ENCODE measurements at regions not wholly inside any gene's neighbourhood (a gene's known extent, or its start where the extent isn't known, plus 50 kb on each side); places are given as distances from the start of the nearest gene placed in this dataset.

DNA sequence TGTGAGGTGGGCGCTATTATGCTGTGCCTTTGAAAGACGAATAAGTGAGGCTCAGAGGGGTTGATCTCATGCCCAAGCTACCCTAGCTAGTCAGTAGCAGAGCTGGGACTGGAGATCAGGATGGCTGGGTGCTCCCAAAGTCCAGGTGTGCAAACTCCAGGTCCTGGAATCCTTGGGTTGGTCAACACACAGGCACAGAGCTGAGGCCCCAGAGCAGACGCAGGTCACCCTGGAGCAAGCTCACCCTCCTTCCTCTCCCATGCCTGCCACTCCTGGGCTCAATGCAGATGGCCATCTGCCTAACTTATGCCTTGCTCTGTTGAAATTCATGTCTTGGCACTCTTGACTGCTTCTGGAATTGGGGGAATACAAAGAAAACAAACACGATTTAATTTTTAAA is 587.2 kb downstream of the PTPRU start:
- ATAC-seq, result no peak

DNA sequence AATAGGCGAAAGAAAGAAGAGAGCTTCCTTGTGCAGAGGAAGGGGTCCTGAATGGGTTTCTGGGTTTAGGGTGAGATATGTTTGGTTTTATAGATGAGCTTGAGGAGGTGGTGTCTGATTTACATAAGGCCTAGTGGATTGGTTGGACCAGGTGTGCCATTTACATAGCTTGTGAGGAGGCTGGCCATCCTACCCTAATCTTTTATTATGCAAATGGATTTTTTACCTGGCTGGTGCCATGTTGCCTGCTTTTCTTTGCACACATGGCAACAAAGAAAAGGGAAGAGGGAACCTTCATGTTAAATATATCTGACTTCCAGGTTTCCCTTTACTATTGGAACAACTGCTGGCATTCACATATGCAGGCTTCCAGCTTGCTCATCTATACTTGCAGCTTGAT is 585.3 kb downstream of the PTPRU start:
- no peak for ATAC-seq

DNA sequence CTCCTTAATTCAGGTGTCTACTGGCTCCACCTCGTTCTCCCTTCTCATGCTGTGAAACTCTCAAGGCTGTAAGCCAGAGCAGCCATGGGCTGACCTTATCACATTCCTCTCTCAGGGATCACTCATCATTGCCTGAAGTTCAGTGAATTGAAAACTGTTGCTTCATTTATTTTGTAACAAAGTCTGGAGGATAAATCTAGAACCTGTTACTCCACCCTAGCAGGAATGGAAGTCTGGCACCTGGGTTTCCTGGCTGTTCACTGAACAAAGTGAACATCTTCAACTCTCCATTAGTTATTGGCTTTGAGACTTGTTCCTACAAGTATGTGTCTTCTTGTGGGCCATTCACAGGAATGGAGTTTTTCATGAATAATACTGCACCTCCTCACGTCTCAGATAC is 584.1 kb downstream of the PTPRU start:
- no peak for ATAC-seq

DNA sequence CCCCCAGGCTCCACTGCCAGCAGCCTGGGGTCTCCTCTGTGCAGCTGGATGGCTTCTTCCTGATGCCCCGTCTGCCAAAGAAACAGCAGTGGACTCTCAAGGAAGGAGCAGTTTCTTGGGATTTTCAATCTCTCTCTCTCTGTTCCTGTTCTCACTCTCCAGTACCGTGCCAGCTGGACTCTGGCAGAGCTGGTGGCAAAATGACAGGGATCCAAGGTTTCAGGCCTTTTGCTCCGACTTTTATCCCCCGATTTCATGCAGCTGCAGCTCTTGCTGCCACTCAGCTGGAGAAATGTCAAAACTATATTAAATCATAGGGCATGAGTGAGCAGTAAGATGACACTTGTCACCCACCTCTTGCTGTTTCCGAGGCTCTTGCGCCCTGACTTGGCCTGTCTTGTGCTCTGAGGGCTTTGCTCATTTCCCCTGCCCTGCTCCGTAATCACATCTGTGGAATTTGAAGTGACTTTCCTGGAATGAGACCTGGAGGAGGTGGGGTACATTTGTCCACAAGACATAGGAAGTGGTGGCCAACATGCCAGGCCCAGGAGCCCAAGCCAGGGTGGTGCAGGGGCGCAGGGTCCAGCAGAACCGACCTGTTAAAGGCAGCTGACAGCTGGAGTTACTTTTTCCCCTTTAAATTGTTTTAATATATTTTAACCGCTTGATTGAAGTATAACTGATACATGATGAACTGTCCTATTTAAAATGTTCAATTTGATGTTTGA is 576.2 kb downstream of the PTPRU start:
- ATAC-seq, result no peak

DNA sequence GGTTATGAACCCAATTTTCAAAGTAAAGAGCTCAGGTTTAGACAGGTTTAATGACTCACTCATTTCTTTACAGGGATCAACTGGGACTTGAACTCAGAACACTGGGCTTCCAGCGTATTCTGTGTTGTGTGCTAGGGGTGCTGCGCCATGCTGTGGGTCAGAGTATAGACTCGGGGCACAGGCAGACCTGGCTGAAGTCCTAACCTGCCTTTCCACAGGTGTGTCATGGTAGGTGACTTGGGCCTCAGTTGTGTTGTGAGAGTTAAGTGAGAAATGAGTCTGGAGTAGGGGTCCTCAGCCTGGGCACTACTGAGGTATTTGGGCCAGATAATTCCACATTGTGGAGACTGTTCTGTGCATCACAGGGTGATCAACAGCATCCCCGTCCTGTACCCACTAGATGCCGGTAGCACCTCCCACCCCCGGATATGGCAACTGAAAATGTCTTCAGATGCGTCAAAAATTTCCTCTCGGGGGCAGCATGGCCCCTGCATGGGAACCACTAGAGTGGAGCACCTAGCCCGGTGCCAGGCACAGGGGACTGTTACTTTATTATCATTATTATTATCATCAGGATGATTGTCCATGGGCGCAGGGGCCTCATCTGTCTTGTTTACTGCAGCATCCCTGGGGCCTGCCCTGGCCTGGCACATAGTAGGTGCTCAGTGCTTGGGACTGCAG is 575.5 kb downstream of the PTPRU start:
- ATAC-seq, result no peak

DNA sequence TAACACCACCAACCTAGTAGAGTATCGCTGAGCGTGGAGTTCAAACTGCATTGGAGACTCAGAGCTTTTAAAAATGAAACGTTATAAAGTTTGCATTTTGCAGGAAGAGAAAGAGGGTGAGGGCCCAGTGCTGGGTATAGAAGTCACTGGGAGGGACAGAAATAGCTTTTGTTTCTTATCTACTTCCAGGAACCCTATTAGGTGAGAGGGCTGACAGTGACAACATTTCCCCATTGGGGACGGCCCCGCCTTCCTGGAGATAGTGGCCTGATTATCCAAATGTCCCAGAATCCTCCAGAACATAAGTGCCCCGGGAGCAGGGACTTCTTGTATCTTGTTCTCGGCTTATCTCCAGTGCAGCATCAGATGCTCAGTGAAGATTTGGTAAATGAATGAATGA is 574.9 kb downstream of the PTPRU start:
- no peak for ATAC-seq

DNA sequence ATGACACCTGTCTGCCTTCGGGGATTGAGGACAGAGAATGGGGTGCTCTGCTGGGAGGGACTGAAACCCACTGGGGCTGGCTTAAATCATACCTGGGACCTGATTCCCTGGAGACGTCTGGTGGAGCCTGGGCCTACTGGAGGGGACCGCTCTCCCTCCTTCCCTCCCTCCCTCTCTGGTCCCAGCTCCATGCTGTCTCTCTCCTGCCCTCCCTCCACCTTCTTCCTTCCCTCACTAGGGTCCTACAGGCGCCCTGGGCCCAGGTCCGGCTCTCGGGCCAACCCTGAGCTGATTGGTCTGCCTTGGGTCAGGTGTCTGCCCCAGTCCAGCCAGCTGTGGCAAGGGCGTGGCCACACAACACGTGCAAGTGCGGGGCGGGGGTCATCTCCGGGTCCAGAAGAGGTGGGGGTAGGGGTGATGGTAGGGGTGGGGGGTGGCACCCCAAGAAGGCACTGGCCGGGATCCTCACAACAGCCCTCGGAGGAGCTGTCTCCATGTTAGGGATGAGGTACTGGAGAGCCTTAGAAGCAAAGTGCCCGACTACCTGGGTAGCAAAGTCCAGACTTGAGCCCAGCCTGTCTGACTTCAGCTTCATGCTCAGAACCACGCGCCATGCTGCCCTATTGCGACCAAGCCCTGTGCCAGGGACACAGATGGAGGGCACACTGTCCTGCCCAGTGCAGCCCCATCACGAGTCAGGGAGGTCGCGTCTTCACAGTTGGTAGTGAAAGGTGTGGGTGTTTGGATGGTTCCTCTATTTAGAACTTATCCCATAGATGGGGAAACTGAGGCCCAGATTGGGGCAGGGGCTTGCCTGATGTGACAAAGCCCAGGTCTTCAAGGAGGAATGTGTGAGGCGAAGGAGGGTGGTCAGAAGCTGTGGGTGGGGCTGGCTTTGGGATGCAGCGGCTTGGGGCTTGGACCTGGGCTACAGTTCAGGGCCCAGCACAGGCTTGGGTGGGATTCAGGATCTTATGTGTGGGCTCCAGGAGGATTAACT is 574.1 kb downstream of the PTPRU start:
- no peak for ATAC-seq

DNA sequence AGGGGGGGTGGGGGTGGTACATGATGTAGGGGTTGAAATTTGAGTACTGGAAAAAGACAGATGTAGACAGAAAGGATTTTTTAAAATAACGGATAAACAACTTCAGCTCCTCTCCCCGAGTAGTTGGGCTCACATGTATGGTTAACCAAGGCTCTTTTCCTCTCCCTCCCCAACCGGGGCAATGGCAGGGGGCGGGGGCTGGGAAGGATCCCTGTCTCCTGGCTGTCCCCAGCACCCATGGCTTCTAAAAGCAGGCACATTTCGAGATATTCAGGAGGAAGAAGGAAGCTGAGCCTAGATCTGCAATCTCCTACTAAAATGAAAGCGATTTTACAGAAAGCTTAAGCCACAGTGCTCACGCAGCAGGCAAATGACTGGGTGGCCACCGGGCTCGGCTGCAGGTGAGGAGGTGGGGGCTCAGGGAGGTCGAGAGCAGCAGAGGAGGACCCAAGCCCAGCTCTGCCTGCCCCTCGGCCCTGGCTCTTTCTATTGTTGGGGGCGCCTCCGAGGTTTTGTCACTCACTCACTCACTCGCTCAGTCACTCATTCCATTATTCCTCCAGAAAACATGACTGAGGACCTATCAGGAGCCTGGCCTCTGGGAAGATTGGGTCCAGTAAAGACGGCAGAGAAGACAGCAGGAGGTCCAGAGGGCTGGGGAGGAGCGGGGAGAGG is 573.3 kb downstream of the PTPRU start:
- ATAC-seq, result no peak

DNA sequence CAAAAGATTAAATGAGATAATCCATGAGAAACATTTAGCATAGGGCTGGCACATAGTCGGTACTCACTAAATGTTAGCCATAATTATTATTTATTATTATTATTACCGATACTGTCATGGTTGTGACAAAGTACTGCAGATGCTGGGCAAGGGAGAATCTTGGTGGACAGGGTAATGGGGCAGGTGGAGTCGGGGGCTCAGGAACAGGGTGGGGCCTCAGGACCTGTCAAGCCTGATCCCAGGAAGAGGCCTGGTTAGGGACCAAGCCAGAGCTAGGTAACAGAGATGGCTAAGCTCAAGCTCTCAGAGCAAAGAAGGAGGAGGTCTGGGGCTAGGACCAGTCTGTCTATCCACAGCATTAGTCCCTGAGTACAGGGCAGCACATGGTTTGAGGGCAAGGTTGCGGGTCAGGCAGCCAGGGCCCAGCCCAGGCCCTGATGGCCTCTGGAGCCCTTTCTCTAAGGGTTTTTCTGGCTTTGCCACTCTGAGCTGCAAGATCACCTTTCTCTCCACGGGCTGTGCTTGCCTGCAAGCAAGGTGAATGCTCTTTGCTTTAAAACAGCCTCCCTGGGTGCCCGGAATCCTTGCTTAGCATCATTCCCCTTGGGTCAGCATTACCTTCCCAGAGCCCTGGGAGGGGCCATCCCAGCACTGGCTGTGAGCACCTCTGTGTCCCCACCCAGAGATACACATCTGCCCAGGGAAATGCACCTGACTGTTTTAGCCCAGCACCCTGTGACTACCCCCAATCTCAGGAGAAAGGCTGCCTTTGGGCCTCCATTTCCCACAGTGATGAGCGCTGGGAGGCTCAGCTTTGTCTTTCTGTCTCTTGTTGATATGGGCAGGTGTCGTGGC is 572.0 kb downstream of the PTPRU start:
- no peak for ATAC-seq

DNA sequence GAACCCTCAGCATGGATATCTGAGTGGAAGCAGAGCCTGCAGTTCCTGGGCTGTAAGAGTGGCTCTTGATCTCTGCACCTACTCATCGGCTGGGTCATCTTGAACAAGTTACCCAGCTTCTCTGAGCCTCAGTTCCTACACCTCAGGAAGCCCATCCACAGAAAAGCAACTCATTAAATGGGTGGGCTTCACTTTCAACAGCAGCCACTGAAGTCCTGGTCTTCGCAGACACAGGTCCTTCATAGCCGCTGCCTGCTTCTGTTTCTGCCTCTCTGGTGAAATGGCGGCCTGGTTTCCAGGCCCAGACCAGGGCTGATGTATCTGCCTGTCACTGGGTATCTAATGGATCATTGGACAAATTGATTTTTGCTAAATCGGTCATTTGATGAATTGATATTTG is 571.4 kb downstream of the PTPRU start:
- ATAC-seq, result no peak

DNA sequence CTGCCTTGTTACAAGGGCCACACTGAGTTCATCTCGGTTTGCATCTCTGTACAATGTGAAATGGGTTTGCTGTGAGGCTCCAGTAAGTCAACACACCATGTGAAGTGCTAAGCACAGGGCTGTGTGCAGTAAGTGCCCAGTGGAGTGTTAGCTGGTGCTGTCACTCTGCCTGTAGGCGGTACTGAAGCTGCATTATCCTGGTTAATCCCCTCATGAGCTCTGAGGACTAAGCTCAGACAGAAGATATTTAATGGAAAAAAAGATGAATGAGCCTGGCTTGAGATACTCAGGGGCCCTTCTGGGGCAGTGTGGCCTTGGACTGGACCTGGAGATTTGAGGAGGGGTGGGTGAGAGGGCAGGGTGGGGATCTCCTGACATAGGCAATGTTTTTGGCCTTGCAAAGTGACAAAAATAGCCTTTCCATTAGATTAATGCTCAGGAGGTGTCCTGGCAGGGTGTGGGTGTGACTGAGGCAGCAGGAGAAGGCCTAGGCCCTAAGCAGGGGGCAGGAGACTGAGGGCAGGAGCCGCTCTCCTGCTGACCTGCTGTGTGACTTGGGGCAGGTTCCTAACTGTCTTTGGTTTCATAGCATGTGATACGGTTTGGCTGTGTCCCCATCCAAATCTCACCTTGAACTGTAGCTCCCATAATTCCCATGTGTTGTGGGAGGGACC is 570.5 kb downstream of the PTPRU start:
- ATAC-seq, result no peak

DNA sequence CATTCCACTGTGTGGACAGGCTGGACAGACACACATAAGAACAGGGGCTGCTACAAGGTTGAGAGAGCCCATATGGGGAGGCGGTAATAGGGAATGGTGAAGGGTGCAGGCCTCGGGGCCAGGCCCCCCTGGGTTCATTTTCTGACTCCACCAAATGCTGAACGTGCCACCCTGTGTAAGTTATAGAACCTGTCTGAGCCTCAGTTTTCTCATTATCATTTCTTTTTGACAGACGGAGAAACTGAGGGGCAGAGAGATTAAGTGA is 569.5 kb downstream of the PTPRU start:
- no peak for ATAC-seq

DNA sequence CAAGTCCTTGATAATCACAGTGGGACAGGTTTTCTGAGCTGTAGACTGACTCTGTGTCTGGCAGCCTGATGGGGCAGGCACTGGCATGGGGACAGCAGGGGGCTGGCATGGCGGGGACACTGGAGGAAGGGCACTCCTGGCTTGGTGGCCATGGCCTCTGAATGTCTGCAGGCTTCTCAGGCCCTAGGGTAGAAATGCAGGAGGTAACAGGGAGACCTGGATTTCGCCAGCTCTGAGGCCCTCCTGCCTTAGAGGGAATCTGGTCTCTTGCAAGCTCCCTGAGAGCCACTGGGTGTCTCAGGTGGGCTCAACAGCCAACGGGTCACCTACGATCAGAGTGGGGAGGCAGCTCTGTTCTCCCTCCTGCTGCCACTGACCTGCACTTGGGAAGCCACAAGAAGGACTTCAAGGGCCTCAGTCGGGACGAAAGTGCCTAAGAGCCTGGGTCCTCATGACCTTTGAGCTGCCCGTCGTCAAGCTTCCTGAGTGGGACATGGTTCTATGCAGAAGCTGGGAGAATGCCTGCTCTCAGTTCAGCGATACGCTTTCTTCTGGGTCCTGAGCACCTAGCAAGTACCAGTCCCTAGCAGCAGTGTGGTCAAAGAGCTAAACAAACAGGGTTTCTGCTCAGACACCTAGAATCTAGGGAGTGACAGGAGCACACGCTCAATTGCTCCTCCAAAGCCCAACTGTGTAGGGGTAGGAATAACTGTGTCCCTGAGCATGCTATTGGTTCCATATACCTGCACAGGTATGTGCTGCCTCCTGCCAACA is 569.0 kb downstream of the PTPRU start:
- no peak for ATAC-seq

DNA sequence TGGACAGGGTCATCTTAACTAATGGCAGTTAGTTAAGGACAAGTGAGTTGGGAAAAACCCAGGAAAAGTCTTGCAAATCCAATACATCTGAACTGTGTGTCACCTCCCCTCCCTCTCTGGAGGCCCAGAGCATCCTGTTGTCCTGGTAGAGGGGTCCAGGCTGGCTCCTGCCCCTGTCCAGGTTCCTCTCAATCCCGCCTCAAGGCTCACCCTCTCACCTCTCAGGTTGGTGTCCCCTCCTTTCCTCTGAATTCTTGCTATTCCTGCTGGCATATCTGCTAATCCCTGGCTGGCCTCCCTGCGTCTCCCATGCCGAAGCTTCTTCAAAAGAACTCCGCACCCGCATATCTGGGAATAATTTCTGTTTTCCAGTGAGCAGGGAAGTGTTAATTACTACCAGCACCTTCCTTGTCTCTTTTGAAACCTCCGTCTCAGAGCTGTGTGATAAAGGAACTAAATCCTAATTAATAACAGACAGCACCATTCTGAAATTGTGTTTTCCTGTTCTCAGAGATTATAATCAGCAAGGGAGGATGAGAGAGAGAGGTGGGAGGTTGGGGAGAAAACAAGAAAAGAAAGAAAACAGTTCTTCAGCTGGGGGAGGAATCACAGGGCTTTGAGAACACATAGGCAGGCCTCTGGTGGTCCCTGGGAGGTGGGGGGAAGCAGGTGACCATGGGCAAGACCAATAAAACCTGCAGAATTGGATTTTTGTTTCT is 568.0 kb downstream of the PTPRU start:
- no peak for ATAC-seq

DNA sequence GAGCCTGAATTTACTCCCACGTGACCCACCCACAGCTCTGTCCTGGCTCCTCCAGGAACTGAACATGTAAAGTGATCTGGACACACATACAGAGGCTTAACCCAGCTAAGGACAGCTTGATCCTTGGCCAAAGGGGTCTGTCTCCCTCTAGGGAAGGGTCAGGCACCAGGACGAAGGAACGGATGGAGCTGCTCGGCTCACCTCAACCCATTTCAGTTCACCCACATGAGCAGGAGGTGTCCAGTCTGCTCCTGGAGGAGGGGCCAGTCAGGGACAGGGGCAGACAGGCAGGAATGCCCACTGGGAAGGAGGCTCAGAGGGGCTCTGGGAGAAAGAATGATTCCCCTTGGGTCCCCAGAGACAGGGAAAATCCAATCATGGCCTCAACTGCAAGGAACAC is 567.2 kb downstream of the PTPRU start:
- no peak for ATAC-seq

DNA sequence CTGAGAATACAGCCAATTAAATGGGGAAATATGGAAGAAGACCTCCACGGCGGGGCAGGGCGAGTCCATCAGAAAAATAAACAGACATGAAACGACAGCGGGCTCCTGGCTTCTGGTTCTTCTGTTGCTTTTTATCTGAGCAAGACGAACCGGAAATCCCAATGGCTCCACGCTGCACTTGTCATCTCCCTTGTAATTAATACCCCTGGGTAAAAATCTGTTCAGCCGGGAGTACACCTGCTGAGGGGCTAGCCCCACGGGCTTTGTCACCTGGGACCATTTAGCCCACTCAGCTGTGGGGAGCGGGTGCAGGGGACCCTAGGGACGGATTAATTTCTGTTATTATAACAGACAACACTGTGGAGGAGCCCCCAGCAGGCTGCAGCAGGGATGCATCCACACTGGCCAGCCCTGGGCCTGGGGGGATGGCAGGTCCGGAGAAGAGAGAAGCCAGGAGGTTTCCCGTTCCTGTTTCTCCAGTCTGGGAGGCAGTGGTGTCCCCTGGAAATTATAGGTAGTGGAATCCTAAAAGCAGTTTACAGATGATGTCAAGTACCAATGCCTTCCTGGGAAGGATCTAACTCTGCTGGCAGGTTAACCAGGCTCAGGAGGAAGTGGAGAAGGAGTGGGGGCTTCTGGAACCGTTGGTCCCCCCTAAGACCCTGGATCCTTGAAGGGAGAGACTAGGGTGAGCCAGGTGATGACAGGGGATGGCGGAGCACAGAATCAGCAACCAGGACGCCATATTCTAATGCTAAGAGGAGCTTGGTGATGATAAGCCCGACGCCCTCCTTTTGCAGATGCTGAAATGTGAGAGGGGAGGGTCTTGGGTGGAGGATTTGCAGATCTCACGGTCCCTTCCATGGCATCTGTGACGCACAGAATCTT is 566.1 kb downstream of the PTPRU start:
- ATAC-seq, result no peak

DNA sequence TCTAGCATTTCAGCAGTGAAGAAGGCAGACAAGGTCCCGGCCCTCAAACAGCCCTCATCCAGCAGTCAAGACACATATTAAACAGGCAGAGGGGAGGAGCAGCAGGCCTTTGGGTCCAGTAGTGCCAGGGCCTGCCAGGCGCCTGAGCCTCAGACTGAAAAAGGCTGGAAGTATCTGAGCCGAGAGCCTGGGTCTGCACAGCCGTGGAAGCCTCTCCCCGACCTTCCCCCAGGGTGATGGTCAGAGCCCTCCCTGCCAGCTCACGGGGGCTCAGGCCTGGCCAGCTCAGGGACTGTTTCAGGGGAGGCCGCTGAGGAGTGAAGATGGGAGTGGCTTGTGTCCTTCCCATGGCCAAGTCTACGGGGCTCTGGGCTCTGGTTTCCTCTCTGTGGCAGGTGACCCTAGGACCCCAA is 565.2 kb downstream of the PTPRU start:
- ATAC-seq, result no peak

DNA sequence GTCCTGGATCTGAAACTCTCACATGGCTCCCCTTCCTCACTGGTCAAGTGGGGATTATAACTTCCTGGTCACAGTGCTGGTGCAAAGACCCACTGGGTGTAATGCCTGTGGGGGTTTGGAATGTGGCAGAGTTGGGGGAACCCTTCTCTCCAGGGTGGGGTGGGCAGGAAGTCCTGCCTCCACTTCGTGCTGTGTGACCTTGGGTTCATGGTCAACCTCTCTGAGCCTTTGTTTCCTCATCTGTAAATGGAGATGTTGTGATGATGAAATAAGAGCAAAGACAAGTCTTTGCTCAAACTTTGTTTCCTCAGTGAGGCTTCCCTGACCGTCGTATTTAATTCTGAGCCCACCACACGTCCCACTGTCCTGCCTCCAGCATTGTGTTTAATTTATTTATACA is 564.7 kb downstream of the PTPRU start:
- no peak for ATAC-seq

DNA sequence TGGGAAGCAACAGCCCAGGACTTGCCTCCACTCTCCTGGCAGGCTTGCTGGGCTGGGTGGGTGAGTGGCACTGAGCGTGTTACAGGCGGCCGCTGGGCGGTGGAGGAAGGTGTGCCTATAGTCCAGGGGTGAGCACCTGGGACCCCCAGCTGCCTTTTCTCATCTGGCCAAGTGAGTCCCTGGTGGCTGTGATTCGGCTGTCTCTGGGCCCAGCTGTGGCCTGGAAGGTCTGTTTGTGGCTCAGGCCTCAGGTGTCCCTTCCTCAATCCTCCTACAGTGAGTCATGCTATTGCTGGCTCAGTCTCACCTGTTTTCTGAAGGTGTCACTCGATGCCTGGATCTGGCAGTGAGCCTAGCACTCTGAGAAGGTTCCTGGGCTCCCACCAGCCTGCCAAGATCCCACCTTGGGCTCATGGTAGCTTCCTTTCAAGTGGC is 564.2 kb downstream of the PTPRU start:
- ATAC-seq, result no peak

Data from activated CD4-positive, CD25-positive, alpha-beta regulatory T cell treated with anti-CD3 and anti-CD28 coated beads, Interleukin-2, amount 50 U/mL, for 24 hours (primary cell).